GM18858 (cell line): ENCODE measurements at regions not wholly inside any gene's neighbourhood (a gene's known extent, or its start where the extent isn't known, plus 50 kb on each side); places are given as distances from the start of the nearest gene placed in this dataset.

Experiments used
- ATAC-seq: cut with Tn5 transposase; IDR thresholded peaks from one replicate; pipeline ENCODE4 v1.9.1; 2021; ENCODE audit not compliant: unreplicated experiment

DNA sequence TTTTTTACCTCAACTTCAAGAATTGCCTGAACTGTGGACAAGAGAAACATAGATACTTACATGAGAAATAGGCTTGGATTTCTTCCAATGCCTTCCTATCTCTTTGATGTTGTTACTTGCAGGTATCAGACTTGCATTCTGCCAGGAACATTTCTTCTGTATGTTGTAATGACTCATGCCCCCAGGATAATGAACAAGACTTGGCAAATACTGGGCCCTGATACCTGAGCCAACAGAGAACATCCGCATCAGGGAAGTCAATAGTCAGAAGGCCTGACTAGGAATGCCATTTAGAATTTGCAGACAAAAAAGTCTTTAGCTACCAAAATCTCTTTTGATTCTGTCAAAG lies 273.7 kb upstream of the KIRREL3 start:
- no peak for ATAC-seq

DNA sequence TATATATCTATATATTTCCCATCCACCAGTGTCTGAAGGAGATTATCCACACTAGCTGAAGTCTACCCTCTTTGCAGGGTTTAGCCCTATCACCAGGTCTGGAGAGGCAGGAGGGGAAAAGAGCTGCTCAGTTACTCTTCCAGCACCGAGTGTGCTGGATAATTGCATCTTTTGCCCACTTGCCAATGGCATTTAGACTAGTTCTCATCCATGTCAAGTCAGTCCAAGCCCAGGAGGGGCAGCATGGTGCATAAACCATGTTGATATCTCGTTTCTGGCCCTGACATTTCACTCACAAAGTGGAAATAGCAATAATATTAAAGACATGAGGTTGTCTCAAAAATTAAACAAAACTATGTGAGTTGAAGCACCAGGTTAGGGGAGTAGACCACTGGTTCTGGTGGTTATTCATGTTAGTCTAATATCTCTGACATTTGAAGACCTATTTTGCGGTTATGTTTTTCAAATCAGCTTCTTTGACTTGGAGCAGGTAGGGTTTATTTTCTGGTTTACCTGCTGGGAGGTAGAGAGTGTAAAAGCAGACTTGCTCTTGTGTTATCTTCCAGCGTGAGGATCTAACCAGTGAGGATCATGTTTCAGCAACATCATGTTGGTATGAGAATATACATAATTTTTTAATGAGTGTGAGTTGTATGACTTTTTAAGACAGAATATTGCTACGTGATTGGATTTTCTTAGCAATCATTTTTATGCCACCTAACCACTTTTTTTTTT lies 273.2 kb upstream of the KIRREL3 start:
- no peak for ATAC-seq

DNA sequence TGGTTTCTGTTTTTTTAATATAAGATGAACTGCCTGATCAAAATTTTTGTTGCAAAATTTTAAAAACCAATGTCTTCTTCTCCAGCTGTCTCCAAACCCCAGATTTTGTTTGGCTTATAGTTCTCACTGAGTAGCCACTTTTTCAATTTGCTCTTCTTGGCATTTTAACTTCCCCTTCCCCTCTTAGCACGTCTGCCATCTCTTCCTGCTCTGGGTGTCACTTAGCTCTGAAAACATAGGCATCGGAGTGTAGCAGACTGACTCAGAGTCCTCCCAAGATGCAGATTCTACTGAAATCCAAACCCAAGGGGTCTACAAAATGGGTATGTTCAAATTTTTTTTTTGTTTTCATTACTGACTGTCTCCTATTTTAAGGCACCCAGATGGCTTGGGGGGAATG lies 270.3 kb upstream of the KIRREL3 start:
- no peak for ATAC-seq

DNA sequence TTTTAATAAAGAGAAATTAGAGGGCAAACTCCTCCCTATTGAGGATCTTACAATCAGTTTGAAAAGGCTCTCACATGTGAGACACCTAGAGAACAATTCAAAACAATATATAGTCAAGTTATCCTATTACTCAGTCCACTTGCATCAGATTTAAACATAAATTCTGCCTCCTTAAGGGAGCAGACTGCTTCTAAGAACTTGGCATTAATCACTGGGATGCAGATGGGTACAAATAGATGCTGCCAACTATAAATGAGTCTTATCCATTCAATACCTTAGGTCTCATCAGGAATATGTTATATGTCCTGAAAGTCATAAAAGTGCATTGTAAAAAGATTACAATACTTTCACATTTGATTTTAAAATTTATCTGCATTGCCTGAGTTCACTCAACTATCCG lies 269.3 kb upstream of the KIRREL3 start:
- no peak for ATAC-seq

DNA sequence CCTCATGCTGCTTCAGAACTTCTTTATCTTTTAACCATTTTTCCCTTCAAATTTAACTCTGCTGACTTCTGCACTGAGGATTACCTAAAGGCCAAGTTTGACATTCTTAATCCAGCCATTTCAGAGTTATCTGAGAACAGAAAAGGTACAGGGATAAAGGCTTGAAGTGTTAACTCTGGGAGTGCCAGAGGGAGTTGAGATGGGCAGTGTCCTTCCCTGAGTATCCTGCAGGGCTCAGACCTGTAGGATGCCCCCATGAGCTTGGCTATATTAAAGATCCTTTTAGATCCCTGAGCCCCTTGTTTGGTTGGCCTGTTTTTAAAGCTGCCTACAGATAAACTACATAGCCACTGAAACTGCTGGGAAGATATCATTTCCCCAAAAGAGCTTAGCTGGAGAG lies 268.4 kb upstream of the KIRREL3 start:
- no peak for ATAC-seq

DNA sequence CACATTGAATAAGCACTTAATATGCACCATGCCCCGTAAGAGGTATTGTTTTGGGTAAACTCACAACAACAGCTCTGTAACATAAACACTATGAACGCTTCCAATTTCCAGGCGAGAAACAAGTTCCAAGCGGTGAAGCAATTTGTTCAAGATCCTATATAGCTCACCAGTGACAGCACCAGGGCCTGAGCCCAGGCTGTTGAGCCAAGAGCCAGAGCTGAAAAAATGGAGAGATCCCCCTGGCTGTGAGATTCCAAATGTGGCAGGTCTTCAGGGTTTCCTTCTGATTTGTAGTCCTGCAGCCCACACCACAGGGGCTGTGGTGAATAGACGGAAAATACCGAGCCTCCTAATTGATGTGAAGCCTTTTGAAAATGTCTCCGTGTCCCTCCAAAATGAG lies 268.0 kb upstream of the KIRREL3 start:
- ATAC-seq: no peak

DNA sequence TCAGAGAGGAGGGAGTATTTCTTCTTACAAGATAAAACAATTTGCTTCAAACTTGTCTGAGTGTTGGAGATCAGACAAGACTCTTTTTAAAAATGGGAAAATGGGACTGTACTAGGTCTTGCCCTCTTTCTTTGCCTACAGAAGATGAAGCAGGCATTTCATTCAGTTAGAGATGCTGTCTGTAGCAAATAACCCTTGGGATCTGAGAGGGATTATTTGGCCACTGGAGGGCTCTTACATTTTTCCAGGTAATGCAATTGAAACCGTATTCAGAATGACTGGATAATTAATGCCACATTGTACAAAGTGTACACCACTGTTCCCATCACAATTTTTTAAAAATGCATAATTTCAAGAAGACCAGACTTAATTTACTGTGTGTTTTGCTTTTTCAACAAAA lies 258.5 kb upstream of the KIRREL3 start:
- no peak for ATAC-seq

DNA sequence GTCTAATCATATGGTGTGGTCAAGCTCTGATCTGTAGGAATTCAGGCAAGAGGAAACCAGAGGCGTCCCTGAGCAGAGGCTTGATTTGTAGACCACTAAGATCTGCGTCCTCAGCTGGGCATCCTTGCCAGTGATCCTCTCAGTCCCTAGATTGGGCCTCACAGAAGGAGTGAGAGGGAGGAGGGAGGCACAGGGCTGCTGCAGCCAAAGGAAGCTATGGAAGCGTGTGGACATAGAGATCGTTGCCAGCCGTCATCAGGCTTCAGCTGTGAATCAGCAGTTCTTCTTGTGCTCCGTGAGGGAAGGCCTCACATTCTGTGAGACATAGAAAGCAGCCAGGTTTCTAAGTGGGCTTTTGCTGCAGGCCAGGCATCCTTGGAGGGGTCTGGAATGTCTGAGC lies 254.6 kb upstream of the KIRREL3 start:
- no peak for ATAC-seq

DNA sequence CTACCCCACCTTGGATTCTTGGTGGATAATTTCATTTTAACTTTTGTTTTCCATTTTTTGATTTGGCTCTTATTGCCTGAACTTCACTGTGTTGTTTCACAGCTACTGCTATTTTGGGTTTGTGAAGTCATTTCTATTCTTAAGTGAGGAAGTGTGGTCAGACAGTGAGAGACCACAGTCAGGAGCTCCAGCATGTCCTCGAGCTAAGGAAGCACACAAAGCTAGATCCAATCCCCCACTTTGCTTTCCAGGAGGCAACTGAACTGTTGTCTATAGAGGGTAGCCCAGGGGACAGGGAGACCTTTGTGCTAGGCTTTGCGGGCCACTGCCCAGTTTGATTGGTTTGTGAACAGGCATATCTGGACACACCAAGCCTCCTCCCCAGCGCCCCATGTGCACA lies 251.8 kb upstream of the KIRREL3 start:
- no peak for ATAC-seq

DNA sequence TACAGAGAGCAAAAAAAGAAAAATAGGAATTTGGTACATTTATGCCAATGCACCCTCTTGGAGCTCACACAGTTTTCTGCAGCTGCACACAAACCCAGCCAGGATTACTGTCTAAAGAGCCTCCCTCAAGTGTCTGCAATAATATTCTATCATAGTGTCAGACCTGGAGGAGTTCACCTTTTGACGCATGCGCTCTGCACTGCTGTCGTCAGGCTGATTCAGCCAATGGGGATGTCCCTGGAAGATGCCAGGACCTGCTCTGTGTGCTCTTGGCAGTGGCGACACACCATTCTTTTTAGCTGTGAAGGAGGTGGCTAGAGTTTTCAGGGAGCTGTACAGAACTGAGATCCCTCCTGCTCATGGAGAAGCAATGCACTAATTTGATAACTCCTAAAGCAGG lies 249.0 kb upstream of the KIRREL3 start:
- no peak for ATAC-seq

DNA sequence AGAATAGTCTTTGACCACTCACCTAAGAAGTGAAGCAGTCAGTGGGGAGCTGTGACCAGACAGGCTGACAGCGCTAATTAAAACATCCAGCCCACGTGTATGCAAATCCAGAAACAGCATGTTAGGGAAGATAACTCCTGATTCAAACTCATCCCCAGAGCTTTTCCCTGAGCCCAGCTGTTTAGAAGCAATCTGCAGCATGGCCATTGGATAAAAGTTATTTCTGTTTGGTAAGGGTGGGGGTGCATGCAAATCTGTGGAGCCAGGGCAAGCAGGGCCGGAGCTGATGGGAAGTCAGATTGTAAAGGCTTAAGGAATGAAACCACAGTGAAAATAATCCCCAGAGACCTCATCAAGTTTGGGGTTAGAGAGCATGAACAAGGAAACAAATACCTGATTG lies 247.9 kb upstream of the KIRREL3 start:
- ATAC-seq: no peak

DNA sequence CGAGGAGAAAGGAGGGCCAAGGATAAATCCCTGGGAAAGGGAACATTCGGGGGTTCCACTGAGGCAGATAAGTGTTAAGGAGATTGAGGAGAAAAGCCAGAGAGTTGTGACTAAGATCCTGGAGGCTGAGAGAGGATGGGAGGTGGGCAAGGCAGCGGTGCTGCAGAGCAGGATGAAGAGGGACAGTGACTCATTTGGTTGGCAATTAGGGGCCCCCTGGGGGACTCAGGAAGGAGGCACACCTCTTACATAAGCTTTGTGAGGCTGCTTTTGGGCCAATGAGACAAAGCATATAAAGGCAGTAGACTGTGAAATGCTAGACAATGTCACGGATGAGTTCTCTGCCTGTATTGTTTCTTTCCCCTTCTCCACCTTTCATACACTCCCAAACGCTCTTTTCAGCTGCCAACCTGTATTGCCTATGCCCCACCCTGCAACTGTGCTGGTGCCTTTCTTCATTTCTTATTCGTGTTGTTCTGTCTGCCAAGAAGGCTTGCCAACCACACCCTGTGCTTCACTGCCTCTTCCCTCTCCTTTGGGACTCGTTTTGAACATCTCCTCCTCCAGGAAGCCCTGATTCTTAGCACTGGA lies 246.8 kb upstream of the KIRREL3 start:
- ATAC-seq: no peak

DNA sequence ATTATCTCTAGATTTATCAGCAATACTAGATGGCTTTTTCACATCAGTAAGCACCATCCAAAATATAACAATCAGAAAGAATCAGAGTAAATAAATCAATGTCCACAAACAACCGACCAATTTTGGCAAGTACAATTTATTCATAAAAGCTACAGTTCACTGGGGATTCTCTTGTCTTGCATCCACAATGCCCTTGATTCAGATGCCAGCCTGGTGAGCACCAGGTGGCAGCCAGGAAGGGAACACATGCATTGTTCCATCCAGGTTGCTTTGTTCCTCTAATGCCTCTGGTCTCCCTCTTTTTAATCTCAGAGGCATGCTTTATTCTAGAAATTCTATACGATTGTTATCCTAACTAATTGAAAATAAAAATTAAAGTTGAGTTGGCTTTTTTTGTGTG lies 242.1 kb upstream of the KIRREL3 start:
- no peak for ATAC-seq

DNA sequence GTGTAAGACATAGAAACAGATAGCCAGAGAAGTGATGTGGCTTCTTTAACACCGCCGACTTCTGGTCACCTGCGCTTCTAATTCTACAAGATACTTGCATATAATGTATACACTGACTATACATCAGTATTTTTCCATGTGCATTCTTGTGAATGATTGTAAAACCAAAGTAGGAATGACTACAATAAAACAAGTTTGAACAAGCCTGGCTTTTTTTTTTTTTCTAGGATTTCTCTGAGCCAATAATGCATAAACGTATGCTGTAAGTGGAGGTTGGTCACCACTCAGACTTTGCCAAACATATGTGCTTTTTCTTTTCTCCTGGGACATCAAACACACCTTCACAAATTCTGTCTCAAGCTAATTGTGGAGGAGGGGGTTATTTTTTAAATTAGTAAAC lies 237.8 kb upstream of the KIRREL3 start:
- ATAC-seq: no peak

DNA sequence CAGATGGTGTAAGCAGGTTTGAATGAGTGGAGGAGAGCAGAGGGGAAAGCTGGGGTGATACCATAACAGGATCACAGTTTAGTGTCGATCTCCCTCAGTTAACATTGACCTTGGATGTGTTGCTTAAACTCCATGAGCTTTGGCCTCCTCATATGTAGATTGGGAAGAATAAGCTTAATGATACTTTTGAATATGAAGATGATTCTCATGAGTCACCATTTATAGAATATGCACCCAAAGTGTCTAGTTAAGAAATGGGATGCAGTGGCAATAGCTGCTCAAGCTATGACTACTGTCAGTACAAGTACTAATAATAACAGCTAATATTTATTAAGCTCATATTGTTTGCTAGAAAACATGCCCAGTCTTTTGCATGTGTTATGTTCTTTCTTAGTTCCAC lies 236.2 kb upstream of the KIRREL3 start:
- ATAC-seq: no peak

DNA sequence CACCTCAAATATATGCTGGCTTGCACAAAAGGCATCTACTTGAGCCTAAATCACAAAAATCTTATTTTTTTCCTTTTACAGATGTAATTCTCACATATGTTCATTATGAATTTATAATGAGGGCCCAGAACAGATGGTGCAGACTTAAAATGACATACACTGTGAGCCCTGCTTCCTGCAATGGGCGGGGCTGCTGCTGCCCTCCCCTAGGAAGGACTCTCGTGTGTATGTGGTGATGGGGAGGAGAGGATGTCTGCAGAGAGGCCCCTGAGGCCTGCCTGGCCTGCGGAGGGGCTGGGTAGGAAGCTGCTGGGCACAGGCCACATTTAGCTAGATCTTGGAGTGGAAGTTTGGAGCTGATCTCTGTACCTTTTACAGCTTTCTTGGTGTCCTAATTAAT lies 233.4 kb upstream of the KIRREL3 start:
- ATAC-seq: no peak

DNA sequence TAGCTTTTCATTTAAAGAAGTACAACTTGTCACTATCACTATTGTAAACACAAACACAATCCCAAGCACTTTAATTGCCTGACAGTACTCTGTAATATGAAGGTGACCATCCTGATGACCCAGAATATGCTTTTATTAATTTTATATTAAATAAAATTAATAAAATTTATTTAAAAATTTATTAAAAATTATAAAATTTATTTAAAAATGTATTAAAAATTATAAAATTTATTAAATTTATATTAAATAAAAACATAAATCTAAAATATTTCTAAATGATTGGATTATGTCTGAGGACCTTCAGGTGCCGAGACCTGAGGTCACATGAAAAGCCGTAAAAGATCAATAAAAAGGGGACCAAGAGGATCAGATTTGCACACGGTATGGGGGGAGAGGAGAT lies 229.8 kb upstream of the KIRREL3 start:
- no peak for ATAC-seq

DNA sequence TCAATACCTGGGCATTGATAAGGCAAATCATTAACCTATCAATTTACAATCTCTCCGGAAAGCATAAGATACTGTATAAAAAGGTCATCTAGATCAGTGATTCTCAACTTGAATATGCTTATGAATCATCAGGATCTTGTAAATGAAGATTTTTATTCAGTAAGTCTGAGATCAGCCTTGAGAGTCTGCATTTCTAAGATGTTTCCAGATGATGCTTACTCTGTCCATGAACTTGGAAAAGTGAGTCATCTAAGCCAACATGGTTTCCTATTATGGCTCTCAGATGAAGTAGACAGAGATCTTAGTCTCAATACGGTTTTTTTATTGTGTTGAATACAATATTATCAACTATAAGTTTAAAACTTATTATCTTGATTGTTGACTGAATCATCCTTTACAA lies 226.4 kb upstream of the KIRREL3 start:
- ATAC-seq: no peak

DNA sequence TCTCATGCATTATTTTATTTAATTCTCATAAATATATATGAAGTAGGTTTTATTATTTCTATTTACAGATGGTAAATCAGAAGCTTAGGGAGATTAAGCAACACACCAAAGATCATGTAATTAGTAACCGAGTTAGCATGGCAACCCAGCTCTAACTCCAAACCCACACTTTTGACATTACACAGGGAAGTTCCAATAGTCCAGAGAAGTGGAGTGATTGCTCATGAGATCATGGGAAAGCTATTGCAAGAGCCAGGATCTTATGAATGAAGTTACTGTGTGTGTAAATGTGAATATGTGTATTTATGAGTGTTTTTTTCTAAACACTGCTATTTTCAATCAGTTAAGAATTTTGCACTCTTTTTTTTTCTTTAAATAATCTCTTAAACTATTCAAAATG lies 225.8 kb upstream of the KIRREL3 start:
- ATAC-seq: no peak

DNA sequence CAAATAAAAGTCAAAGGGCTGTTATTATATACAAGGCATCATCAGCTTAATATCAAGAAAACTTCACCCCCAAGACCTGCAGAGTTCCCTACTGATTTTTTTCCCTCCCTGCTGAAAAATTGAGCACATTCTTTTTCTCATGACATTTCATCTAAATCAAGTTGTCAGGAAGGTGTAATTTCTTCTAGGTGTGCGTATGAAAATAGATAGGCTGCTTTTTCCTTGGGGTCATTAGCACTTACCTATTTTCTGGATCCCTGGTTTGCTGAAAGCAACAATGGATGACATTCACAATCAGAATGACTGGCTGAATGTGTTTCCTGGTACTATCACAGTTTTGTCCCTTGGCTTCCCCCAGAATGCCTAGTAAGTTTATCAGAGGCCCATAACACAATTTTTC lies 225.0 kb upstream of the KIRREL3 start:
- no peak for ATAC-seq

DNA sequence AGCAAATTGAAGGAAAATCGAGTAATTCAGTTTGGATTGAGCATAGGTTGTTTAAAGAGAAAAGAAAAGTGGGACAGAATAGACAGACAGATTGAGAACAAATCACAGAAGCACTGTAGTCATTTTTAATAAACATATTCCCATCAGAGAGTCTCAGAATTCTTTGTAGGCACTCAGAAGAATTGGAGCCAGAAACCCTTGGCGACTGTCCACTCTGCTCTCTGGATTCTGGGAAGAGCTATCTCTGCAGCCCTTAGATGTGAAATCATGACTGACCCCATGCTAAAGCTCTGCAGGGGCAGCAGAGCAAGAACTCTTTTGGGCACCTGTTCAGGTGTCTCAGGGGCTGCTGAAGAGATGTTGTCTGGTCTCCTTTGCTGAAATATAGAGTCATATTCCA lies 223.7 kb upstream of the KIRREL3 start:
- no peak for ATAC-seq

DNA sequence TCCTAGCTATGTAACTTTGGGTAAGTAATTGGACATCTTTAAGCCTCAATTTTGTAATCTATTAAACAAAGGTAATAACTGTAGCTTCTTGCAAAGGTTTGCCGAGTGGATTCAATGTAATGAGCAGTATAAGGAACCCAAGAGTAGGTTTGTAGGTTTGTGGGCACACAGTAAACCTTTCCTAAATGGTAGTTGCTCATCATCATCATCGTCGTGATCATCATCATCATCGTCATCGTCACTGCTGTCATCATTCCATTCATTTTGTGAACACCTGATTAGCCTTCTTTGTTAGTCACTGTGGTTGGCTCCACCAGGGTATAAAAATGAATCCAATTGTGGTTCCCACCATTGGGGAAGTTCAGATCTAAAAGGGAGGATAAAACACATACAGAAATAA lies 223.1 kb upstream of the KIRREL3 start:
- ATAC-seq: no peak

DNA sequence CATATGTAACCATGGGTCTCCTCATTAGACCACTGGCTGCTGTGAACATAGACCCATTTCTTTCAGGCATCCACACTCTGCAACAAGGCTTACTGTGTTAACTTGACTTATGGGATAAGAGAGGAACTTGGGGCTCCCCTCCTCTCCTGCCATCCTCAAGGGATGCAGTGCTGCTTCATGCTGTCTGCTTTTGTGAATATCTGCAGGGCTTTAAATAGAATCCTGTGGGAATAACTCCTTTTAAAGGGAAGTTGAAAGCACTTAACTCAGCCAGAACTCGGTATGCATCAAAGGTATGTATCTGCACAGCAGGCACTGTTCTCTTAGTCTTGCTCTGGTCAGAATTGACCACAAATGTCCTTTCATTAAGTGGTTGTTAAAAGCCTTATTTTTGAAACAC lies 222.5 kb upstream of the KIRREL3 start:
- ATAC-seq: no peak
